A673 (cell line): ENCODE measurements at regions not wholly inside any gene's neighbourhood (a gene's known extent, or its start where the extent isn't known, plus 50 kb on each side); places are given as distances from the start of the nearest gene placed in this dataset.
"Not testable (repeated sequence)": the region's sequence is repeated elsewhere in the genome, so short reads cannot be mapped to it uniquely, and the experiment has no call there.

Experiments used
- BruUV-seq: library from RNA; stranded (reverse); fragments of 400-500 nt; replicated peaks from 2 replicates; lab custom pipeline; 2021; lab: Mats Ljungman, UMichigan
- CTCF ChIA-PET: fragments of 300-600 bp; sonication (Branson Sonifier 250); formaldehyde crosslinking; loops from one replicate; lab custom pipeline; 2022; ENCODE audit warnings: antibody characterized with exemption; lab: Charles Lee
- POLR2A ChIA-PET: fragments of 300-600 bp; sonication (Branson Sonifier 250); formaldehyde crosslinking; loops from one replicate; lab custom pipeline; 2022; ENCODE audit warnings: antibody characterized with exemption; ENCODE audit not compliant: low non-redundant PET; lab: Charles Lee
- DNase-seq: peaks from one replicate; pipeline ENCODE4 v3.0.0-alpha.2; 2015; ENCODE audit warnings: low spot score
- H3K27ac ChIP-seq: fragments of 200-600 bp; sonication (generic); 2 replicates; pipeline ENCODE4 v1.5.1; 2016; ENCODE audit warnings: mixed run types, low read depth, mild to moderate bottlenecking, mixed read lengths, antibody characterized with exemption, low read length; ENCODE audit not compliant: poor library complexity, severe bottlenecking
- H3K27me3 ChIP-seq: fragments of 200-600 bp; sonication (generic); replicated peaks from 2 replicates; pipeline ENCODE4 v1.6.1; 2017; ENCODE audit warnings: mixed run types, low read depth, mild to moderate bottlenecking, mixed read lengths, antibody characterized with exemption, low read length; ENCODE audit not compliant: insufficient read depth, poor library complexity
- H3K36me3 ChIP-seq: fragments of 200-600 bp; sonication (generic); 2 replicates; pipeline ENCODE4 v1.6.1; 2016; ENCODE audit warnings: mixed run types, mild to moderate bottlenecking, mixed read lengths, antibody characterized with exemption, low read length; ENCODE audit not compliant: insufficient read depth, poor library complexity, severe bottlenecking
- H3K4me1 ChIP-seq: fragments of 200-600 bp; sonication (generic); 2 replicates; pipeline ENCODE4 v1.6.1; 2017; ENCODE audit warnings: mixed run types, mild to moderate bottlenecking, mixed read lengths, antibody characterized with exemption, low read length; ENCODE audit not compliant: insufficient read depth, poor library complexity, severe bottlenecking
- H3K4me3 ChIP-seq: fragments of 200-600 bp; sonication (generic); 2 replicates; pipeline ENCODE4 v1.5.1; 2016; ENCODE audit warnings: low read depth, mixed run types, mild to moderate bottlenecking, mixed read lengths, low read length; ENCODE audit not compliant: poor library complexity, severe bottlenecking
- H3K9me3 ChIP-seq: fragments of 200-600 bp; sonication (generic); 2 replicates; pipeline ENCODE4 v1.6.1; 2016; ENCODE audit warnings: mixed run types, low read depth, mild to moderate bottlenecking, mixed read lengths, antibody characterized with exemption, low read length; ENCODE audit not compliant: poor library complexity, severe bottlenecking
- CTCF ChIP-seq: fragments of 300-800, 200-600 bp; sonication (generic); conservative IDR thresholded peaks from 2 replicates; pipeline ENCODE4 v1.5.1; 2017; ENCODE audit warnings: low read depth, mild to moderate bottlenecking, antibody characterized with exemption, low read length, moderate library complexity, mixed read lengths
- EZH2 ChIP-seq: fragments of 200-600 bp; sonication (generic); IDR thresholded peaks from 2 replicates; pipeline ENCODE4 v1.6.1; 2017; ENCODE audit warnings: borderline replicate concordance, low read depth, mild to moderate bottlenecking, mixed read lengths, antibody characterized with exemption, low read length; ENCODE audit not compliant: poor library complexity, severe bottlenecking
- intact Hi-C: fragments of 100-400 bp; cut with micrococcal nuclease; formaldehyde crosslinking; loops from one replicate; pipeline ENCODE4 v1.10.0; 2022; ENCODE audit not compliant: unreplicated experiment

- Histone ChIP-seq H3K27ac (no peak overlapping the region), H3K4me1 (no peaks in the 10 kb centered on the region), H3K9me3 (no peaks in the 10 kb centered on the region), H3K27me3 (no peaks in the 10 kb centered on the region), H3K36me3 (no peaks in the 10 kb centered on the region), H3K4me3 (no peak overlapping the region)
- intact Hi-C loops = no loop called here
- no peak for DNase-seq
- TF ChIP-seq EZH2 (no peak), CTCF (no peak)
- POLR2A ChIA-PET = no interaction called here
- CTCF ChIA-PET = no interaction called here
- no TSS peak for BruUV-seq
These were observed 135.3 kb downstream of the THBS2 start for GRCh38 chr6:169118346-169118830.

- intact Hi-C loops = no loop called here
- no peaks in the 10 kb centered on the region for H3K4me1 ChIP-seq
- H3K36me3 ChIP-seq = no peaks in the 10 kb centered on the region
- BruUV-seq = no TSS peak
- TF ChIP-seq EZH2 = no peak
- TF ChIP-seq CTCF = no peak
- CTCF ChIA-PET = no interaction called here
- POLR2A ChIA-PET = no interaction called here
- no peaks in the 10 kb centered on the region for H3K27me3 ChIP-seq
- no peaks in the 10 kb centered on the region for H3K9me3 ChIP-seq
- no peak overlapping the region for H3K27ac ChIP-seq
- no peak for DNase-seq
- no peak overlapping the region for H3K4me3 ChIP-seq
These were observed 136.0 kb downstream of the THBS2 start for GRCh38 chr6:169117663-169118062.

- H3K9me3 ChIP-seq = no peaks in the 10 kb centered on the region
These were observed 138.0 kb downstream of the THBS2 start for GRCh38 chr6:169115632-169116031.

GRCh38 chr6:169114632-169115031 lies 139.0 kb downstream of the THBS2 start:
- POLR2A ChIA-PET, H3K27ac ChIP-seq, H3K27me3 ChIP-seq, BruUV-seq, CTCF ChIA-PET, H3K36me3 ChIP-seq, intact Hi-C loops, H3K9me3 ChIP-seq, H3K4me3 ChIP-seq, H3K4me1 ChIP-seq, DNase-seq: not testable (repeated sequence)

More at GRCh38 chr6:169115632-169116031, 138.0 kb downstream of the THBS2 start:
- no TSS peak for BruUV-seq
- TF ChIP-seq CTCF = no peak
- TF ChIP-seq EZH2 = no peak
- H3K4me3 ChIP-seq = no peak overlapping the region
- no peaks in the 10 kb centered on the region for H3K36me3 ChIP-seq
- POLR2A ChIA-PET = no interaction called here
- no peak overlapping the region for H3K27ac ChIP-seq
- CTCF ChIA-PET = no interaction called here
- no peaks in the 10 kb centered on the region for H3K27me3 ChIP-seq
- no peaks in the 10 kb centered on the region for H3K4me1 ChIP-seq
- intact Hi-C loops = no loop called here
- DNase-seq = no peak
